HUES48 (cell line): ENCODE measurements at regions not wholly inside any gene's neighbourhood (a gene's known extent, or its start where the extent isn't known, plus 50 kb on each side); places are given as distances from the start of the nearest gene placed in this dataset.

Source experiments
- H3K27ac ChIP-seq: one replicate; pipeline ENCODE4 v1.7.0; 2013; ENCODE audit warnings: low read depth, low read length, inconsistent platforms
- H3K27me3 ChIP-seq: 2 replicates; pipeline ENCODE4 v1.6.1; 2013; ENCODE audit warnings: mild to moderate bottlenecking, low read length; ENCODE audit not compliant: control insufficient read depth, insufficient read depth
- H3K36me3 ChIP-seq: 2 replicates; pipeline ENCODE4 v1.6.1; 2013; ENCODE audit warnings: low read length; ENCODE audit not compliant: control insufficient read depth, insufficient read depth
- H3K4me1 ChIP-seq: 2 replicates; pipeline ENCODE4 v1.6.1; 2013; ENCODE audit warnings: mild to moderate bottlenecking, low read length; ENCODE audit not compliant: control insufficient read depth, insufficient read depth
- H3K4me3 ChIP-seq: 2 replicates; pipeline ENCODE4 v1.5.1; 2013; ENCODE audit warnings: mild to moderate bottlenecking, low read depth, low read length
- H3K9ac ChIP-seq: 2 replicates; pipeline ENCODE4 v1.6.1; 2013; ENCODE audit warnings: mild to moderate bottlenecking, low read depth, low read length, moderate library complexity
- H3K9me3 ChIP-seq: 2 replicates; pipeline ENCODE4 v1.6.1; 2013; ENCODE audit warnings: low read length; ENCODE audit not compliant: control insufficient read depth, insufficient read depth

DNA sequence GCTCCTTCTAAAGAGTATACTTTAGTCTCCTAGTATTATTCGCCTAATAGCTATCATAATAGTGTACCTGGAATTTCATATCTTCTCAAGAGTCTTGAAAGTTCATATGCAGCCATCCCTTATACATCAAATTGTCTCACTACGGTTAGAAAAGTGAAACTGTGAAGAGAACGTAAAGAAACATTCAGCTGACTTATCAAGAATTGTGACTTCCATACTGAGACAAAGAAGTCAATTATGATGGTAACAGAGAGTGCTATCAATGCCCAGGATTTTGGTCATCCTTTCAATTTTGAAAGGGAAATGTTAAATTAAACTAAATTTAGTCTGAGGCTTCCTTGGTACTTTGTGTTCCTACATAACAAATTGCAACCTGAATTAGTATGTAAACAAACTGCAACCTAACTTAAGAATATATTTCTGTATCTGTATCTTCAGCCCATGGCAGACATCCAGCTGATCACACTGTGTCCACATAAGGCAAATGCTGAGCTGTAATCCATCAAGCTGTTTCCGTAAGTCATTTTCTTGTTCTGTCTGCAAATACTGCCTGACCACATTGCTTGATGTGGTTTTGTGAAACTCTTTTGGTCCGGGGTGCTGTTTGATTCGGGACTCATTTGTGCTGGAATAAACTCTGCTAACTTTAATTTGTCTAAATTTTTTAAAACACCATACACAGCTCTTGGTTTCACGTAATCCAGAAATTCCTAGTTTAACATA, 469.6 kb downstream of the SI start:
- H3K27me3 ChIP-seq = no peaks in the 10 kb centered on the region
- no peak overlapping the region for H3K4me3 ChIP-seq
- no peaks in the 10 kb centered on the region for H3K4me1 ChIP-seq
- no peaks in the 10 kb centered on the region for H3K36me3 ChIP-seq
- no peak overlapping the region for H3K27ac ChIP-seq
- no peaks in the 10 kb centered on the region for H3K9me3 ChIP-seq
- H3K9ac ChIP-seq = no peak overlapping the region

DNA sequence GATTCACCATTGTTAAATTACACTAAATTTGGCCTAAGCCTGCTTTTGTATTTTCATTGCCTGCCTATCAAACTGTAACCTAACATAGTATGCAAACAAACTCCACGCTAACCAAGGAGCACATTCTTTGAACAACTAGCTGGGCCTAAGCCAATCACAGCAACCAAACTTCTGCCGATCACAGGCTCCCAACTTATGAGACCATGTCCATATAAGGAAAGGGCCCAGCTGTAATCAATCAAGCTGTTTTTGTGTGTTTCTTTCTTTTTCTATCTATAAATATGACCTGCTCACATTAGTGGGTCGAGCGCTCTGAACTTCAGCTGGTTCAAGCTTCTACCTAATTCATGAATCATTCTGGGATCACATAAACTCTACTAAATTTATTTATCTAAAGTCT, 473.6 kb downstream of the SI start:
- Histone ChIP-seq H3K27ac (no peak overlapping the region), H3K9ac (no peak overlapping the region), H3K9me3 (no peaks in the 10 kb centered on the region), H3K4me1 (no peaks in the 10 kb centered on the region), H3K36me3 (no peaks in the 10 kb centered on the region), H3K4me3 (no peak overlapping the region), H3K27me3 (no peaks in the 10 kb centered on the region)

DNA sequence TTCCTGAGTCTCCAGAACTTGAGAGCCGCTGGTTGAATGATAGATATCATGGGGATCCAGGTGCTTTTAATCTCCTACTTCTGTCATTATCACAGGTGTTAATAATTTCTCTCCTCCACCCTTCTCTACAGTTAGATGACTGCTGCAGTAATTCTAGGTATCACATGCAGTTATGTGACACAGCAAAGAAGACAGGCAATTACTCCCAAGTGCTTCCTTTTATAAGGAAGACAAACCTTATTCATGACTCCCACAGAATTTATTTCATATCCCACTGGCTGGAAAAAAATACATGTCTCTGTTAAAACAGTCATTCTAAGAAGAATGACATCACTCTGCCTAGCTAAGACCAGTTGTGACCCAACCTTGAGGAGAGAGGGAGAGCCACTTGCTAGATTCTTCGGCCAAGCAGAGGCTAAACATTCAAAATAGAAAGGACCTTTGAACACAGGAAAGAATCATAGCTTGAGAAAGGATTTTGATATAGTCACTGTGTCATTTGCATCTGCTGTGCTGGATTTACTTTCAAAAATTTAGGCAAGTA, 500.6 kb downstream of the SI start:
- no peaks in the 10 kb centered on the region for H3K36me3 ChIP-seq

DNA sequence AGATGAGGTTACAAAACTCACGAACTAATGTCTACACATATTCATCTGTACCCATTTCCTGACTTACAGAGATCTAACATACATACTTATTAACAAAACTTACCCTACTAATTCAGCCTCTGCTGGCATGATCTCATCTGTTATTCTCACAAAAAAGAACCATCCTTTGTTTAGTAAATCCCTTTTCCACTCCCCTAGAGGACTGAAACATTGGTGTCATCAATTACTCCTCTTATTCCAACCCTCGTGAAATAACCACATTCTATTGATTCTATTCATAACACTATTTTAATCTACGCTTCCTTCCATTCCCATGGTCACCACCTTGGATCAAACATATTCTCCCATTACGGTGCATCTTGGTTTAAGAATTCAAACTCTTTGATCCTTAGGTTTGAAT, 505.9 kb downstream of the SI start:
- Histone ChIP-seq H3K27ac (no peak overlapping the region), H3K9ac (no peak overlapping the region), H3K4me3 (no peak overlapping the region), H3K9me3 (no peaks in the 10 kb centered on the region), H3K27me3 (no peaks in the 10 kb centered on the region), H3K36me3 (no peaks in the 10 kb centered on the region), H3K4me1 (no peaks in the 10 kb centered on the region)

More for the DNA sequence above, 500.6 kb downstream of the SI start:
- Histone ChIP-seq H3K27ac (no peak overlapping the region), H3K4me3 (no peak overlapping the region), H3K9ac (no peak overlapping the region), H3K27me3 (no peaks in the 10 kb centered on the region), H3K9me3 (no peaks in the 10 kb centered on the region), H3K4me1 (no peaks in the 10 kb centered on the region)

DNA sequence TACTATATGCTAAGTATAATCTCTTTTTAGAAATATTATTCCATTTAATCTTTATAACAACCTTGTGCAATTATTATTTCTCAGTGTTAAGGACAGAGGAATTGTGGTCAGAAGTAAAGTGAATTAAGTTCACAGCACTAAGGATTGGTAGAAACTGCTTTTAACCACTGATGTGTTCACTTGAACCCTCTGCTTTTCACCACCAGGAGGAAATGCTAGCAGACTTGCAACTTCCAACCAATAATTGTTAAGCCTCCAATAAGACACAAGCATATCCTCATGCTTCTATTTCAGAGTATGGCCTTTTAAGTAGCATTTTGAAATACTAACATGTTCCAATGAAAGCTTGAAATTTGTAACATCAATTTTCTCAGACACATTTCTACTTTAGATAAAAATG, 527.4 kb downstream of the SI start:
- no peaks in the 10 kb centered on the region for H3K36me3 ChIP-seq
- H3K4me1 ChIP-seq = no peaks in the 10 kb centered on the region
- no peak overlapping the region for H3K4me3 ChIP-seq
- H3K9ac ChIP-seq = no peak overlapping the region
- no peaks in the 10 kb centered on the region for H3K9me3 ChIP-seq
- H3K27me3 ChIP-seq = no peaks in the 10 kb centered on the region
- no peak overlapping the region for H3K27ac ChIP-seq

DNA sequence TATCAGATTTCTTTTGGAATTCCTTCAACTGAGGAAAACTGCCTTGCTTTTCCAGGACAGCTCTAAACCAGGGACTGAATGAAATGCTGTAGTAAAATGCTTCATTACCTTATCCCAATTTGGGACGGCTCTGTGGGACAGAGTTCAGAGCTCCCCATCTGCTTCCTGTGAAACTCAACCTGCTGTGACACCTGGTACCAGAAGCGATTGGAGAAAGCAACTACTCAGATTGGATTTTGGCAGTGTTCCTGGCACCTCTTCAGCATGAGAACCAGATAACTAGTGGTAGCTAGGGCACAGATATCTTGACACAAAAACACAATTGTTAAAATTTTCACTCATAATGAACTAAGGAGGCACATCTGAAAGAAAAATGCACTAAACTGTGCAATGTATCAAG, 539.1 kb downstream of the SI start:
- Histone ChIP-seq H3K9ac (no peak overlapping the region), H3K27ac (no peak overlapping the region), H3K36me3 (no peaks in the 10 kb centered on the region), H3K9me3 (no peaks in the 10 kb centered on the region), H3K4me3 (no peak overlapping the region), H3K4me1 (no peaks in the 10 kb centered on the region), H3K27me3 (no peaks in the 10 kb centered on the region)

DNA sequence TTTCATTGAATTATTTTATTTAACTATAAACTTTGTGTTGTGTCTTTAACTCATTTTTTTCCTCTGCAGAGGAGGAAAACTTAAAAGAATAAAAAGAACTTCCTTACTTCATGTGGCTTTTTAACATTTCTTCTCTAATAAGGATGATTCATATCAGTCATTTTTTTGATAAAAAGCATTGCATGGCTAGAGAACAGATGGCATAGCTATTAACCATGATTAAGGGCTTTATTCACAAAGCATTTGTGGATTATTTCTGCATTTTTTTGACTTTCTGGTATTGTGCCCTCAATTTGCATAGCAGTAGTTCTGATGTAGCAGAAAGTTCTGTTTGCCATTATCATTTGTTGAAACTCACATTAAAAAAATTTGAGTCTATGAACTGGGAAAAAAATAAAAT, 540.8 kb downstream of the SI start:
- H3K27me3 ChIP-seq = no peaks in the 10 kb centered on the region
- no peak overlapping the region for H3K27ac ChIP-seq
- no peak overlapping the region for H3K4me3 ChIP-seq
- no peak overlapping the region for H3K9ac ChIP-seq
- H3K4me1 ChIP-seq = no peaks in the 10 kb centered on the region
- no peaks in the 10 kb centered on the region for H3K9me3 ChIP-seq
- no peaks in the 10 kb centered on the region for H3K36me3 ChIP-seq

DNA sequence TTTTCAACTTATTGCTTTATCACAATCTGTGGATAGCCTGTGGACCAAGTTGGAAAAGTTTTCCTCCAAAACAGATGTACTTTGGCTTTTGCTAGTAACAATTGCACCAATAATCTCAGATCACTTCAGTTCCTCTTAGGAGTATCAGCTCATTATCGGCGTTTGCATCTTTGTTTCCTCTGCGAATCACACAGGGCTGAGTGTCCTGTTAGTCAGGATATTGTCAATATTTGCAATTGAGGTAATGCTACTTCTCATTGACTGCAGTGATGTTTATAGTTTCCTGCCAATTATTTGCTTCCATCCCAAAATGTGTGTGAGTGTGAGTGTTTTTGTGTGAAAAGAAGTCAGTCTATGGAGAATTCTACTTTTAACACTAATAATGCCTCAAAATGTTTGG, 545.0 kb downstream of the SI start:
- no peak overlapping the region for H3K9ac ChIP-seq
- H3K9me3 ChIP-seq = no peaks in the 10 kb centered on the region
- H3K4me3 ChIP-seq = no peak overlapping the region
- H3K27me3 ChIP-seq = no peaks in the 10 kb centered on the region
- H3K27ac ChIP-seq = no peak overlapping the region
- no peaks in the 10 kb centered on the region for H3K36me3 ChIP-seq
- H3K4me1 ChIP-seq = no peaks in the 10 kb centered on the region

DNA sequence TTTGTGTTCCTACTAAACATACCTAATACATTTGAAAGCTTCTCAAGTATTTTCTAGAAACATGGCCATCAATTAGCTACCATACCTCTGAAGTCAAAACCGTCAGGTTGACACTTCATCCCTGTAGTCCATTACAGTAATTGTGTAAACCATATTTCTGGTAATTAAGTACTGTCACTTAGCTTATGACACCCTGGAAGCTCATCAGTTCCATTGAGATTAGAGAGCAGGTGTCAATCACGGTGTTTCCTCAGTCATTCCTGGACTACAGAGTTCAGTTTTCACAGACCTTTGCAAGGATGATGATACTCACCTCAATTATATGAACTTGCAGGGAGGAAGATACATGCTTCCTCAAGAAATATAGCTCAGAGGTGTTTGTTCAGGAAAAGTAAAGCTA, 552.0 kb downstream of the SI start:
- no peak overlapping the region for H3K9ac ChIP-seq
- H3K27ac ChIP-seq = no peak overlapping the region
- H3K9me3 ChIP-seq = peaks cover 2% of the 10 kb centered on the region; the same call in 1 of the 2 replicates
- no peaks in the 10 kb centered on the region for H3K27me3 ChIP-seq
- H3K4me1 ChIP-seq = no peaks in the 10 kb centered on the region
- no peaks in the 10 kb centered on the region for H3K36me3 ChIP-seq
- no peak overlapping the region for H3K4me3 ChIP-seq

DNA sequence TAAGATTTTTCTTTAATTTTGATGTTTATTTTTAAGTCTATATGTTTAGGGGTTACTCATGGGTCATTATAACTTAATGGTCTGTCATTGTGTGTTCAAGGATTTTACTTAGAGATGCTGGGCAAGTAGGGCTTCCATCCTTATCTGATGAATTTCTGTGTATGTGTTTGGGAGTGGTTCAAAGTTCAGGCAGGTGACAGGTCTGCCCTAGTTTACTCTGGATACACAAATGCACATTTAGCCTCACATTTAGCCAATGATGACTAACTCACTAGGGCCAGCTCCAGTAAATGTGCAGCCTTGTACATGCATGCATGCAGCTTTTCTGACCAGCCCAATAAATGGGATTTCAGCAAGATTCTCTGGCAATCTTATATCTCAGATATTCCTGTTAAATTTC, 554.1 kb downstream of the SI start:
- Histone ChIP-seq H3K27ac (no peak overlapping the region), H3K9ac (no peak overlapping the region), H3K4me1 (no peaks in the 10 kb centered on the region), H3K36me3 (no peaks in the 10 kb centered on the region), H3K27me3 (no peaks in the 10 kb centered on the region), H3K9me3 (peaks cover 2% of the 10 kb centered on the region; the same call in 1 of the 2 replicates), H3K4me3 (no peak overlapping the region)

DNA sequence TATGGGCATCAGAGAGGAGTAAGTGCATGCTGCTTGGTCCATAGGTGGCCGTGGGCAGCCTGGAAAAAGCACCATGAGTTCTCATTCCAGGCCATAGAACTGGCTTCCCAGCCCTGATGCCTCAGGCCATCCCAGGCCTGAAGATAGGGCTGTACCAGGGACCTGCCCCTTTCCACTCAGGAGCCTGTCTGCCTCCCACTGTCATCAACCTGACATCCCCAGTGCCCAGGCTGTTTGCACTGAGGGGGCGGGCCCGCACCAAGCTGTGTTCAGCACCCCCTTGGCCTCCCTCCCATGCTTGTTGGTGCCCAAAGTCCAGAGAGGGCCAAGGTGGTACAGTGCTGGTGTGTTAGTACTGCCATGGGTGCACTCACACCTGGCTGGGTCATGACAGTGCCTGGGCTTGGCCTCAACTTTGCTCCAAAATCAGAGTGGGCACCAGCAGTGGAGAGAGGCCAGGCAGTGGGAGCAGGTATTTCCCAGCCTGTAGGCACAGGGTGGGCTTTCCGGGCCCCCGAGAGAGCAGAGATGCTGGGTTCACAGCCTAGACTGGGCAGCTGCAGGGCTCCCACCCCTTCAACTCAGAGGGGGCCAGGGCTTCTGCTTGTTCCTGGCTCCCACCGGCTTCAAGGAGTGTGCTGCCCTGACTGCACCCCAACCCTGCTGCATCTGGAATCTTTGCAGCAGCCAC, 556.1 kb downstream of the SI start:
- no peaks in the 10 kb centered on the region for H3K4me1 ChIP-seq
- peaks cover 2% of the 10 kb centered on the region; the same call in 1 of the 2 replicates for H3K9me3 ChIP-seq
- H3K36me3 ChIP-seq = no peaks in the 10 kb centered on the region
- H3K4me3 ChIP-seq = no peak overlapping the region
- H3K27me3 ChIP-seq = no peaks in the 10 kb centered on the region
- no peak overlapping the region for H3K9ac ChIP-seq
- no peak overlapping the region for H3K27ac ChIP-seq
